Stomach (tissue), 8 donors: ENCODE measurements at regions not wholly inside any gene's neighbourhood (a gene's known extent, or its start where the extent isn't known, plus 50 kb on each side); places are given as distances from the start of the nearest gene placed in this dataset.

ENCODE experiments used
- DNase-seq, 2 donors: peaks; one replicate each; pipeline versions ENCODE4 v3.0.0 to v3.0.0-alpha.2; 2013 to 2019
- H3K27ac ChIP-seq, 5 donors: fragments of 200-600 bp in 4 of 5; sonication (generic) in 4 of 5; one replicate each; pipeline ENCODE4 v1.5.1; 2013 to 2019; ENCODE audit warnings: mild to moderate bottlenecking in 1 of 5, moderate library complexity in 1 of 5
- H3K27me3 ChIP-seq, 3 donors: fragments of 200-600 bp; sonication (generic); one replicate each; pipeline ENCODE4 v1.5.1; 2017 to 2019; ENCODE audit warnings: mixed run types in 1 of 3
- H3K36me3 ChIP-seq, 4 donors: fragments of 200-600 bp; sonication (generic); 1 replicate in 3 of 4; 2 replicates in 1 of 4; pipeline ENCODE4 v1.5.1; 2016 to 2019
- H3K4me1 ChIP-seq, 4 donors: fragments of 200-600 bp; sonication (generic); one replicate each; pipeline ENCODE4 v1.5.1; 2016 to 2019
- H3K4me3 ChIP-seq, 4 donors: fragments of 200-600 bp; sonication (generic) in 3 of 4; one replicate each; pipeline ENCODE4 v1.5.1; 2016 to 2019; ENCODE audit warnings: mild to moderate bottlenecking in 1 of 4
- H3K9me3 ChIP-seq, 4 donors: fragments of 200-600 bp; sonication (generic); one replicate each; pipeline ENCODE4 v1.5.1; 2016 to 2019
- CTCF ChIP-seq, 7 experiments: fragments of 450-650 bp in 4 of 7; fragments of 200-600 bp in 3 of 7; sonication (generic) in 3 of 7; IDR thresholded peaks; one replicate each; pipeline ENCODE4 v1.5.1; 2016 to 2019; ENCODE audit warnings: antibody characterized with exemption in 7 of 7, control low read depth in 2 of 7, mild to moderate bottlenecking in 1 of 7
- EP300 ChIP-seq: sonication (generic); formaldehyde crosslinking; IDR thresholded peaks from one replicate; pipeline ENCODE4 v1.6.1; 2017; ENCODE audit warnings: antibody characterized with exemption
- POLR2A ChIP-seq, 4 donors: fragments of 450-650 bp; IDR thresholded peaks; one replicate each; pipeline ENCODE4 v1.6.1; 2016; ENCODE audit warnings: antibody characterized with exemption in 4 of 4, control low read depth in 2 of 4, mild to moderate bottlenecking in 1 of 4, moderate library complexity in 1 of 4
- POLR2AphosphoS5 ChIP-seq, 3 donors: sonication (generic); formaldehyde crosslinking; IDR thresholded peaks; one replicate each; pipeline ENCODE4 v1.6.1; 2016; ENCODE audit warnings: antibody characterized with exemption in 3 of 3
- WGBS, 5 donors: extraction: QIAGEN DNeasy Blood & Tissue Kit in 3 of 5; methylation state at CpG; one replicate each; pipeline versions ENCODE4 v1.1.5 to v1.1.7; 2013 to 2018; 5-methylcytosine and 5-hydroxymethylcytosine counted together
- intact Hi-C: fragments of 100-400 bp; cut with DNase I; formaldehyde crosslinking; loops from one replicate; pipeline ENCODE4 v1.15.1; 2023; ENCODE audit warnings: low total_unique reads
- donor health status: healthy with polysubstance abuse.
- donor health status: Bipolar disorder and iron deficiency.
- donor health status: healthy.

- no peak for TF ChIP-seq EP300
- no peak for TF ChIP-seq CTCF (IDR thresholded peaks at IDR 0.05)
- no peak for TF ChIP-seq POLR2AphosphoS5 (IDR thresholded peaks at IDR 0.05)
- no peak for TF ChIP-seq POLR2A (IDR thresholded peaks at IDR 0.05)
- DNase-seq, result no peak
- Histone ChIP-seq H3K27me3 (no peaks in the 10 kb centered on the region), H3K9me3 (peaks cover 0 to 10% (median 5%) of the 10 kb centered on the region in 4 donors), H3K27ac (no peak overlapping the region), H3K36me3 (no peaks in the 10 kb centered on the region), H3K4me3 (no peak overlapping the region), H3K4me1 (peaks cover 4 to 20% (median 13%) of the 10 kb centered on the region in 4 donors)
- intact Hi-C loops, result no loop called here
- WGBS, 5 donors, result 61 to 70% (median 66%) methylated on average over 14 of the region's 14 CpGs
These were observed 62.2 kb upstream of the RGMA start for GRCh38 chr15:93150910-93151881.

- Histone ChIP-seq H3K27ac (no peak overlapping the region), H3K4me1 (no peaks in the 10 kb centered on the region), H3K36me3 (no peaks in the 10 kb centered on the region), H3K27me3 (no peaks in the 10 kb centered on the region), H3K4me3 (no peak overlapping the region), H3K9me3 (no peaks in the 10 kb centered on the region)
- TF ChIP-seq POLR2AphosphoS5 (IDR thresholded peaks at IDR 0.05) (no peak), CTCF (IDR thresholded peaks at IDR 0.05) (no peak), EP300 (no peak), POLR2A (IDR thresholded peaks at IDR 0.05) (no peak)
- DNase-seq, result no peak
- intact Hi-C loops, result no loop called here
- WGBS, 5 donors, result 88 to 95% (median 92%) methylated on average over 4 to 5 of the region's 5 CpGs
These were observed 57.6 kb upstream of the RGMA start for GRCh38 chr15:93146601-93147000.

- no peak overlapping the region for H3K27ac ChIP-seq
- no peaks in the 10 kb centered on the region for H3K27me3 ChIP-seq
- 58 to 88% (median 75%) methylated on average over 7 of the region's 7 CpGs for WGBS, 5 donors
- no peak for DNase-seq
- intact Hi-C loops, result no loop called here
- no peaks in the 10 kb centered on the region for H3K4me1 ChIP-seq
- TF ChIP-seq POLR2AphosphoS5 (IDR thresholded peaks at IDR 0.05) (no peak), CTCF (IDR thresholded peaks at IDR 0.05) (no peak), EP300 (no peak), POLR2A (IDR thresholded peaks at IDR 0.05) (no peak)
- H3K4me3 ChIP-seq, result no peak overlapping the region
- H3K9me3 ChIP-seq, result no peaks in the 10 kb centered on the region
- no peaks in the 10 kb centered on the region for H3K36me3 ChIP-seq
These were observed 57.2 kb upstream of the RGMA start for GRCh38 chr15:93146196-93146595.

GRCh38 chr15:93144463-93145236 is 55.6 kb upstream of the RGMA start:
- DNase-seq, result no peak
- no peaks in the 10 kb centered on the region for H3K9me3 ChIP-seq
- H3K27me3 ChIP-seq, result no peaks in the 10 kb centered on the region
- TF ChIP-seq EP300, result no peak
- H3K4me1 ChIP-seq, result no peaks in the 10 kb centered on the region
- H3K4me3 ChIP-seq, result no peak overlapping the region
- intact Hi-C loops, result no loop called here
- H3K27ac ChIP-seq, result no peak overlapping the region
- no peaks in the 10 kb centered on the region for H3K36me3 ChIP-seq
- WGBS, 5 donors, result 66 to 76% (median 71%) methylated on average over 10 of the region's 10 CpGs
